SH-SY5Y (cell line): ENCODE measurements at regions not wholly inside any gene's neighbourhood (a gene's known extent, or its start where the extent isn't known, plus 50 kb on each side); places are given as distances from the start of the nearest gene placed in this dataset.

Experiments used
- GATA2 ChIP-seq: IDR thresholded peaks from 2 replicates; pipeline ENCODE4 v1.6.1; 2011; ENCODE audit warnings: mild to moderate bottlenecking, low read depth, low read length
- GATA3 ChIP-seq: IDR thresholded peaks from 2 replicates; pipeline ENCODE4 v1.6.1; 2011; ENCODE audit warnings: low read depth, mild to moderate bottlenecking, low read length, moderate library complexity

GRCh38 chr4:111681270-111681669 is 464.0 kb upstream of the FAM241A start:
- no peak for TF ChIP-seq GATA2
- no peak for TF ChIP-seq GATA3
